DND-41 (cell line): ENCODE measurements at regions not wholly inside any gene's neighbourhood (a gene's known extent, or its start where the extent isn't known, plus 50 kb on each side); places are given as distances from the start of the nearest gene placed in this dataset.

Source experiments
- ATAC-seq: fragments of 200-7000 bp; cut with Tn5 transposase; 3 replicates; pipeline ENCODE4 v1.9.1; 2021; ENCODE audit warnings: low read depth; ENCODE audit not compliant: insufficient read depth
- DNase-seq: peaks from one replicate; pipeline ENCODE4 v3.0.0-alpha.2; 2020
- H2AFZ ChIP-seq: 2 replicates; pipeline ENCODE4 v1.6.0; 2012; ENCODE audit warnings: low read depth, low read length
- H3K27ac ChIP-seq: 2 replicates; pipeline ENCODE4 v1.5.1; 2012; ENCODE audit warnings: low read length, inconsistent platforms
- H3K27me3 ChIP-seq: fragments of 200-600 bp; sonication (generic); 2 replicates; pipeline ENCODE4 v1.6.0; 2012; ENCODE audit warnings: low read length, mild to moderate bottlenecking, inconsistent platforms; ENCODE audit not compliant: insufficient read depth, poor library complexity
- H3K36me3 ChIP-seq: 2 replicates; pipeline ENCODE4 v1.5.1; 2012; ENCODE audit warnings: low read length, inconsistent platforms; ENCODE audit not compliant: insufficient read depth
- H3K4me1 ChIP-seq: 2 replicates; pipeline ENCODE4 v1.5.1; 2012; ENCODE audit warnings: mild to moderate bottlenecking, low read length; ENCODE audit not compliant: insufficient read depth
- H3K4me2 ChIP-seq: 2 replicates; pipeline ENCODE4 v1.6.0; 2012; ENCODE audit warnings: mild to moderate bottlenecking, moderate library complexity, low read length, inconsistent platforms; ENCODE audit not compliant: insufficient read depth
- H3K4me3 ChIP-seq, 2 experiments: fragments of 200-600 bp in 1 of 2; shearing (Covaris generic) in 1 of 2; 2 replicates each; pipeline ENCODE4 v1.5.1; 2012 to 2016; ENCODE audit warnings: inconsistent platforms in 2 of 2, low read length in 2 of 2, mild to moderate bottlenecking in 2 of 2, low read depth in 1 of 2, moderate library complexity in 1 of 2
- H3K79me2 ChIP-seq: 2 replicates; pipeline ENCODE4 v1.6.0; 2012; ENCODE audit warnings: low read length, inconsistent platforms; ENCODE audit not compliant: insufficient read depth
- H3K9ac ChIP-seq: 2 replicates; pipeline ENCODE4 v1.6.0; 2012; ENCODE audit warnings: low read depth, mild to moderate bottlenecking, inconsistent platforms, low read length, moderate library complexity
- H3K9me3 ChIP-seq: 2 replicates; pipeline ENCODE4 v1.5.1; 2012; ENCODE audit warnings: low read length, moderate library complexity, mild to moderate bottlenecking, inconsistent platforms; ENCODE audit not compliant: insufficient read depth, severe bottlenecking
- H4K20me1 ChIP-seq: 2 replicates; pipeline ENCODE4 v1.6.0; 2012; ENCODE audit warnings: low read length; ENCODE audit not compliant: insufficient read depth
- EZH2 ChIP-seq: IDR thresholded peaks from 3 replicates; pipeline ENCODE4 v1.6.1; 2012; ENCODE audit warnings: borderline replicate concordance, low read depth, mild to moderate bottlenecking, moderate library complexity, low read length, inconsistent platforms; ENCODE audit not compliant: severe bottlenecking
- TF ChIP-seq, protein P1 (sequence below): IDR thresholded peaks from 2 replicates; pipeline ENCODE4 v1.5.1; 2012; ENCODE audit warnings: borderline replicate concordance, low read length, moderate library complexity, mild to moderate bottlenecking; ENCODE audit not compliant: poor library complexity, severe bottlenecking; ENCODE audit errors: extremely low read depth

- H3K4me3 ChIP-seq, result no peak overlapping the region
- H4K20me1 ChIP-seq, result no peaks in the 10 kb centered on the region
- no peaks in the 10 kb centered on the region for H3K4me1 ChIP-seq
- H3K4me2 ChIP-seq, result no peak overlapping the region
- no peaks in the 10 kb centered on the region for H3K36me3 ChIP-seq
- TF ChIP-seq, protein P1, sequence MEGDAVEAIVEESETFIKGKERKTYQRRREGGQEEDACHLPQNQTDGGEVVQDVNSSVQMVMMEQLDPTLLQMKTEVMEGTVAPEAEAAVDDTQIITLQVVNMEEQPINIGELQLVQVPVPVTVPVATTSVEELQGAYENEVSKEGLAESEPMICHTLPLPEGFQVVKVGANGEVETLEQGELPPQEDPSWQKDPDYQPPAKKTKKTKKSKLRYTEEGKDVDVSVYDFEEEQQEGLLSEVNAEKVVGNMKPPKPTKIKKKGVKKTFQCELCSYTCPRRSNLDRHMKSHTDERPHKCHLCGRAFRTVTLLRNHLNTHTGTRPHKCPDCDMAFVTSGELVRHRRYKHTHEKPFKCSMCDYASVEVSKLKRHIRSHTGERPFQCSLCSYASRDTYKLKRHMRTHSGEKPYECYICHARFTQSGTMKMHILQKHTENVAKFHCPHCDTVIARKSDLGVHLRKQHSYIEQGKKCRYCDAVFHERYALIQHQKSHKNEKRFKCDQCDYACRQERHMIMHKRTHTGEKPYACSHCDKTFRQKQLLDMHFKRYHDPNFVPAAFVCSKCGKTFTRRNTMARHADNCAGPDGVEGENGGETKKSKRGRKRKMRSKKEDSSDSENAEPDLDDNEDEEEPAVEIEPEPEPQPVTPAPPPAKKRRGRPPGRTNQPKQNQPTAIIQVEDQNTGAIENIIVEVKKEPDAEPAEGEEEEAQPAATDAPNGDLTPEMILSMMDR, result no peak
- no peak for TF ChIP-seq EZH2
- H2AFZ ChIP-seq, result no peak overlapping the region
- DNase-seq (no peak), ATAC-seq (no peak)
- no peak overlapping the region for H3K27ac ChIP-seq
- no peaks in the 10 kb centered on the region for H3K79me2 ChIP-seq
- no peak overlapping the region for H3K9ac ChIP-seq
- no peaks in the 10 kb centered on the region for H3K9me3 ChIP-seq
- no peaks in the 10 kb centered on the region for H3K27me3 ChIP-seq
Measured at GRCh38 chr15:39154776-39155175, 426.1 kb upstream of the THBS1 start.

DNA sequence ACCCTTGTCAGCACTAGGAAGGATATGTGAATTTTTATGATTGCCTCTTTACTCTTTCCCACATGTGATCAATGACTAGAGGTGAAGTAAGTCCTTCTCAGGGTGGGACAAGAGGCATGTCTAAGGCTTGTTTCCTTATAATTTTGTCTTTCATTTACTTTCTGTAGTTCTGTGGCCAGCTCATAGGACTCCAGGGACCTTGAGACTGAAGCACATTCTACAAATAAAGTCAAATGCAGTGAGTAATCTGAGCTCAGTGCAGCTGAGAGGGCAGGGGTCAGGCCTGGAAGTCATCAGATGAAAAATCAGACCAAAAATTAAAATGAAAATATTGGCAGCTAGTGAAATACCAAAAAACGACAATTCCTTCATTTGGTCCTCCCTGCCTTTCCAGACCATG, 424.7 kb upstream of the THBS1 start:
- H3K4me1 ChIP-seq, result no peaks in the 10 kb centered on the region
- no peak for TF ChIP-seq EZH2
- TF ChIP-seq, protein P1, result no peak
- H3K4me2 ChIP-seq, result no peak overlapping the region
- H3K9me3 ChIP-seq, result no peaks in the 10 kb centered on the region
- H3K9ac ChIP-seq, result no peak overlapping the region
- no peaks in the 10 kb centered on the region for H4K20me1 ChIP-seq
- H3K4me3 ChIP-seq, result no peak overlapping the region
- no peak for DNase-seq
- H3K36me3 ChIP-seq, result no peaks in the 10 kb centered on the region
- no peak for ATAC-seq
- no peak overlapping the region for H3K27ac ChIP-seq
- H3K79me2 ChIP-seq, result no peaks in the 10 kb centered on the region
- H2AFZ ChIP-seq, result no peak overlapping the region
- H3K27me3 ChIP-seq, result no peaks in the 10 kb centered on the region

- DNase-seq (no peak), ATAC-seq (no peak)
- Histone ChIP-seq H3K4me1 (no peaks in the 10 kb centered on the region), H3K79me2 (no peaks in the 10 kb centered on the region), H4K20me1 (no peaks in the 10 kb centered on the region), H3K9ac (no peak overlapping the region), H3K27ac (no peak overlapping the region), H2AFZ (no peak overlapping the region), H3K36me3 (no peaks in the 10 kb centered on the region), H3K27me3 (no peaks in the 10 kb centered on the region), H3K4me2 (no peak overlapping the region), H3K9me3 (no peaks in the 10 kb centered on the region), H3K4me3 (no peak overlapping the region)
- no peak for TF ChIP-seq EZH2
- TF ChIP-seq, protein P1, result no peak
Measured at GRCh38 chr15:39156646-39157250, 424.1 kb upstream of the THBS1 start.
